ENCODE measurements at regions not wholly inside any gene's neighbourhood (a gene's known extent, or its start where the extent isn't known, plus 50 kb on each side); places are given as distances from the start of the nearest gene placed in this dataset.

- DNase-seq (ENCODE audit: low read depth): no peak
Observed at GRCh38 chr6:4560221-4561077, 215.8 kb upstream of the CDYL start.

GRCh38 chr6:4559281-4559875, 216.8 kb upstream of the CDYL start:
- no peak for DNase-seq (ENCODE audit: low read depth)

- DNase-seq (ENCODE audit: low read depth): no peak
Observed at GRCh38 chr6:4554645-4555044, 221.6 kb upstream of the CDYL start.

- DNase-seq (ENCODE audit: low read depth): no peak
Observed at GRCh38 chr6:4553387-4553786, 222.8 kb upstream of the CDYL start.

GRCh38 chr6:4550227-4550597, 226.0 kb upstream of the CDYL start:
- no peak for DNase-seq (ENCODE audit: low read depth)

GRCh38 chr6:4549556-4550226, 226.5 kb upstream of the CDYL start:
- DNase-seq (ENCODE audit: low read depth): no peak

- DNase-seq (ENCODE audit: low read depth): no peak
Observed at GRCh38 chr6:4545893-4546292, 230.3 kb upstream of the CDYL start.

GRCh38 chr6:4543596-4543995, 232.6 kb upstream of the CDYL start:
- no peak for DNase-seq (ENCODE audit: low read depth)

GRCh38 chr6:4533576-4533975, 242.6 kb upstream of the CDYL start:
- DNase-seq (ENCODE audit: low read depth): no peak

- no peak for DNase-seq (ENCODE audit: low read depth)
Observed at GRCh38 chr6:4531406-4531805, 244.8 kb upstream of the CDYL start.

- no peak for DNase-seq (ENCODE audit: low read depth)
Observed at GRCh38 chr6:4522453-4522852, 253.8 kb upstream of the CDYL start.

GRCh38 chr6:4521070-4521469, 255.1 kb upstream of the CDYL start:
- no peak for DNase-seq (ENCODE audit: low read depth)

- DNase-seq (ENCODE audit: low read depth): no peak
Observed at GRCh38 chr6:4518506-4518905, 257.7 kb upstream of the CDYL start.

- no peak for DNase-seq (ENCODE audit: low read depth)
Observed at GRCh38 chr6:4516206-4516605, 260.0 kb upstream of the CDYL start.

- no peak for DNase-seq (ENCODE audit: low read depth)
Observed at GRCh38 chr6:4513561-4513960, 262.6 kb upstream of the CDYL start.

- no peak for DNase-seq (ENCODE audit: low read depth)
Observed at GRCh38 chr6:4512051-4512471, 264.1 kb upstream of the CDYL start.

GRCh38 chr6:4511641-4512020, 264.6 kb upstream of the CDYL start:
- no peak for DNase-seq (ENCODE audit: low read depth)

- no peak for DNase-seq (ENCODE audit: low read depth)
Observed at GRCh38 chr6:4510906-4511640, 265.1 kb upstream of the CDYL start.

GRCh38 chr6:4510317-4510716, 265.9 kb upstream of the CDYL start:
- no peak for DNase-seq (ENCODE audit: low read depth)

- DNase-seq (ENCODE audit: low read depth): no peak
Observed at GRCh38 chr6:4509506-4509905, 266.7 kb upstream of the CDYL start.

- no peak for DNase-seq (ENCODE audit: low read depth)
Observed at GRCh38 chr6:4506792-4507191, 269.4 kb upstream of the CDYL start.

- DNase-seq (ENCODE audit: low read depth): no peak
Observed at GRCh38 chr6:4506223-4506622, 270.0 kb upstream of the CDYL start.

GRCh38 chr6:4504700-4505099, 271.5 kb upstream of the CDYL start:
- no peak for DNase-seq (ENCODE audit: low read depth)
